IPS DF 6.9 (cell line): ENCODE measurements at regions not wholly inside any gene's neighbourhood (a gene's known extent, or its start where the extent isn't known, plus 50 kb on each side); places are given as distances from the start of the nearest gene placed in this dataset.
"Not testable (repeated sequence)": the region's sequence is repeated elsewhere in the genome, so short reads cannot be mapped to it uniquely, and the experiment has no call there.

Source experiments
- DNase-seq: peaks from one replicate; pipeline ENCODE4 v3.0.0-alpha.2; 2013; ENCODE audit warnings: low read depth, low spot score
- H3K27ac ChIP-seq: one replicate; pipeline ENCODE4 v1.5.1; 2013; ENCODE audit warnings: low read length, control low read depth
- H3K27me3 ChIP-seq: 2 replicates; pipeline ENCODE4 v1.6.1; 2013; ENCODE audit warnings: mild to moderate bottlenecking, low read length; ENCODE audit not compliant: control insufficient read depth, insufficient read depth
- H3K36me3 ChIP-seq: 2 replicates; pipeline ENCODE4 v1.6.1; 2013; ENCODE audit warnings: low read length; ENCODE audit not compliant: control insufficient read depth, insufficient read depth
- H3K4me1 ChIP-seq: 2 replicates; pipeline ENCODE4 v1.6.1; 2013; ENCODE audit warnings: low read length; ENCODE audit not compliant: control insufficient read depth, insufficient read depth
- H3K4me3 ChIP-seq: 2 replicates; pipeline ENCODE4 v1.5.1; 2013; ENCODE audit warnings: mild to moderate bottlenecking, low read length
- H3K9me3 ChIP-seq: 2 replicates; pipeline ENCODE4 v1.6.1; 2013; ENCODE audit warnings: low read length, inconsistent platforms; ENCODE audit not compliant: control insufficient read depth, insufficient read depth
- WGBS: extraction: QIAGEN DNeasy Blood & Tissue Kit; methylation state at CpG from one replicate; pipeline ENCODE4 v1.1.7; 2013; ENCODE audit warnings: mixed read lengths, missing lambda C conversion rate; ENCODE audit not compliant: insufficient read length, insufficient coverage; 5-methylcytosine and 5-hydroxymethylcytosine counted together

GRCh38 chr4:26257444-26257843, 63.4 kb upstream of the RBPJ start:
- H3K9me3 ChIP-seq, H3K27me3 ChIP-seq, H3K4me1 ChIP-seq, H3K36me3 ChIP-seq, H3K27ac ChIP-seq, H3K4me3 ChIP-seq, DNase-seq: not testable (repeated sequence)
- no CpG with 5 or more reads among the region's 2 CpGs for WGBS

GRCh38 chr4:26257850-26258249, 63.0 kb upstream of the RBPJ start:
- Histone ChIP-seq H3K36me3 (no peaks in the 10 kb centered on the region), H3K9me3 (no peaks in the 10 kb centered on the region), H3K27ac (no peak overlapping the region), H3K27me3 (no peaks in the 10 kb centered on the region), H3K4me3 (no peak overlapping the region), H3K4me1 (no peaks in the 10 kb centered on the region)
- no peak for DNase-seq
- WGBS = no CpG with 5 or more reads among the region's 2 CpGs

- no peak for DNase-seq
- H3K4me3 ChIP-seq = no peak overlapping the region
- H3K27me3 ChIP-seq = no peaks in the 10 kb centered on the region
- no peaks in the 10 kb centered on the region for H3K36me3 ChIP-seq
- WGBS = no CpG with 5 or more reads among the region's 2 CpGs
- no peaks in the 10 kb centered on the region for H3K9me3 ChIP-seq
- H3K4me1 ChIP-seq = no peaks in the 10 kb centered on the region
- no peak overlapping the region for H3K27ac ChIP-seq
These were observed 60.2 kb upstream of the RBPJ start for GRCh38 chr4:26260571-26260970.

- H3K27me3 ChIP-seq = no peaks in the 10 kb centered on the region
- no CpG with 5 or more reads among the region's 2 CpGs for WGBS
- no peaks in the 10 kb centered on the region for H3K4me1 ChIP-seq
- no peak for DNase-seq
- no peak overlapping the region for H3K4me3 ChIP-seq
- no peak overlapping the region for H3K27ac ChIP-seq
- H3K9me3 ChIP-seq = no peaks in the 10 kb centered on the region
- no peaks in the 10 kb centered on the region for H3K36me3 ChIP-seq
These were observed 59.4 kb upstream of the RBPJ start for GRCh38 chr4:26261405-26261804.

- Histone ChIP-seq H3K36me3 (no peaks in the 10 kb centered on the region), H3K4me3 (no peak overlapping the region)
- no CpG with 5 or more reads among the region's 5 CpGs for WGBS
These were observed 57.6 kb upstream of the RBPJ start for GRCh38 chr4:26263165-26263564.

GRCh38 chr4:26264109-26264508, 56.7 kb upstream of the RBPJ start:
- no CpG with 5 or more reads among the region's 5 CpGs for WGBS
- Histone ChIP-seq H3K4me1 (no peaks in the 10 kb centered on the region), H3K4me3 (no peak overlapping the region), H3K36me3 (no peaks in the 10 kb centered on the region), H3K9me3 (no peaks in the 10 kb centered on the region), H3K27me3 (no peaks in the 10 kb centered on the region), H3K27ac (no peak overlapping the region)
- no peak for DNase-seq

More at GRCh38 chr4:26263165-26263564, 57.6 kb upstream of the RBPJ start:
- DNase-seq = peak; percentile 39
- Histone ChIP-seq H3K4me1 (no peaks in the 10 kb centered on the region), H3K9me3 (no peaks in the 10 kb centered on the region), H3K27ac (no peak overlapping the region), H3K27me3 (no peaks in the 10 kb centered on the region)

- Histone ChIP-seq H3K36me3 (no peaks in the 10 kb centered on the region), H3K27ac (no peak overlapping the region), H3K4me1 (no peaks in the 10 kb centered on the region), H3K27me3 (no peaks in the 10 kb centered on the region), H3K9me3 (no peaks in the 10 kb centered on the region), H3K4me3 (no peak overlapping the region)
- no peak for DNase-seq
- no CpG with 5 or more reads among the region's 1 CpG for WGBS
These were observed 53.7 kb upstream of the RBPJ start for GRCh38 chr4:26267087-26267486.

- no peaks in the 10 kb centered on the region for H3K9me3 ChIP-seq
- H3K4me3 ChIP-seq = no peak overlapping the region
- H3K4me1 ChIP-seq = peaks cover under 1% of the 10 kb centered on the region; the same call in 1 of the 2 replicates
- no peak overlapping the region for H3K27ac ChIP-seq
- no peaks in the 10 kb centered on the region for H3K27me3 ChIP-seq
- no peak for DNase-seq
- H3K36me3 ChIP-seq = no peaks in the 10 kb centered on the region
- no CpG with 5 or more reads among the region's 2 CpGs for WGBS
These were observed 52.6 kb upstream of the RBPJ start for GRCh38 chr4:26268246-26268645.

GRCh38 chr4:26269038-26269437, 51.8 kb upstream of the RBPJ start:
- H3K4me3 ChIP-seq = no peak overlapping the region
- no peak overlapping the region for H3K27ac ChIP-seq
- peaks cover 2% of the 10 kb centered on the region; the same call in 1 of the 2 replicates for H3K4me1 ChIP-seq
- DNase-seq = no peak
- H3K27me3 ChIP-seq = no peaks in the 10 kb centered on the region
- H3K9me3 ChIP-seq = no peaks in the 10 kb centered on the region
- H3K36me3 ChIP-seq = no peaks in the 10 kb centered on the region
- WGBS = no CpG with 5 or more reads among the region's 4 CpGs
